Endodermal cell (in vitro differentiated cells): ENCODE measurements at regions not wholly inside any gene's neighbourhood (a gene's known extent, or its start where the extent isn't known, plus 50 kb on each side); places are given as distances from the start of the nearest gene placed in this dataset.

Experiments
- DNase-seq: peaks from one replicate; pipeline ENCODE4 v3.0.0-alpha.2; 2017
- H3K27ac ChIP-seq: 2 replicates; pipeline ENCODE4 v1.5.1; 2013; ENCODE audit warnings: mild to moderate bottlenecking, low read depth, low read length, moderate library complexity
- H3K27me3 ChIP-seq: 2 replicates; pipeline ENCODE4 v1.6.1; 2013; ENCODE audit warnings: mild to moderate bottlenecking, low read length, moderate library complexity; ENCODE audit not compliant: insufficient read depth, control insufficient read depth, poor library complexity, severe bottlenecking
- H3K36me3 ChIP-seq: 2 replicates; pipeline ENCODE4 v1.7.0; 2013; ENCODE audit warnings: mild to moderate bottlenecking, low read length, moderate library complexity; ENCODE audit not compliant: control insufficient read depth, insufficient read depth
- H3K4me1 ChIP-seq: one replicate; pipeline ENCODE4 v1.7.0; 2013; ENCODE audit warnings: low read length; ENCODE audit not compliant: control insufficient read depth, insufficient read depth
- H3K4me3 ChIP-seq: 2 replicates; pipeline ENCODE4 v1.5.1; 2013; ENCODE audit warnings: mild to moderate bottlenecking, low read length, moderate library complexity
- H3K9ac ChIP-seq: 2 replicates; pipeline ENCODE4 v1.6.1; 2013; ENCODE audit warnings: mild to moderate bottlenecking, low read length, moderate library complexity; ENCODE audit not compliant: poor library complexity, severe bottlenecking; ENCODE audit errors: extremely low read depth
- H3K9me3 ChIP-seq: 2 replicates; pipeline ENCODE4 v1.6.1; 2013; ENCODE audit warnings: mild to moderate bottlenecking, low read length, moderate library complexity; ENCODE audit not compliant: control insufficient read depth
- H3K27ac Mint-ChIP-seq: 2 replicates; pipeline ENCODE4 v1.8.0; 2020; ENCODE audit warnings: mixed read lengths
- H3K27me3 Mint-ChIP-seq: 2 replicates; pipeline ENCODE4 v1.8.0; 2021; ENCODE audit warnings: mild to moderate bottlenecking, mixed read lengths; ENCODE audit not compliant: insufficient read depth
- H3K36me3 Mint-ChIP-seq: 2 replicates; pipeline ENCODE4 v1.8.0; 2020; ENCODE audit warnings: low read depth, mixed read lengths
- H3K4me1 Mint-ChIP-seq: 2 replicates; pipeline ENCODE4 v1.8.0; 2020; ENCODE audit warnings: mixed read lengths
- H3K4me3 Mint-ChIP-seq: 2 replicates; pipeline ENCODE4 v1.8.0; 2020; ENCODE audit warnings: mild to moderate bottlenecking, moderate library complexity, mixed read lengths
- H3K9me3 Mint-ChIP-seq: 2 replicates; pipeline ENCODE4 v1.8.0; 2020; ENCODE audit warnings: mild to moderate bottlenecking, mixed read lengths
- WGBS, 2 experiments: methylation state at CpG; one replicate each; pipeline versions ENCODE4 v1.1.5 to v1.1.7; 2013; ENCODE audit warnings: missing lambda C conversion rate in 2 of 2, mixed read lengths in 1 of 2; ENCODE audit not compliant: insufficient coverage in 1 of 2, insufficient read length in 1 of 2; 5-methylcytosine and 5-hydroxymethylcytosine counted together
- TF ChIP-seq, protein P1 (sequence below): fragments of 200-600 bp; sonication (generic); conservative IDR thresholded peaks from 2 replicates; pipeline ENCODE4 v1.5.0; 2021; ENCODE audit warnings: antibody characterized with exemption, mild to moderate bottlenecking

DNA sequence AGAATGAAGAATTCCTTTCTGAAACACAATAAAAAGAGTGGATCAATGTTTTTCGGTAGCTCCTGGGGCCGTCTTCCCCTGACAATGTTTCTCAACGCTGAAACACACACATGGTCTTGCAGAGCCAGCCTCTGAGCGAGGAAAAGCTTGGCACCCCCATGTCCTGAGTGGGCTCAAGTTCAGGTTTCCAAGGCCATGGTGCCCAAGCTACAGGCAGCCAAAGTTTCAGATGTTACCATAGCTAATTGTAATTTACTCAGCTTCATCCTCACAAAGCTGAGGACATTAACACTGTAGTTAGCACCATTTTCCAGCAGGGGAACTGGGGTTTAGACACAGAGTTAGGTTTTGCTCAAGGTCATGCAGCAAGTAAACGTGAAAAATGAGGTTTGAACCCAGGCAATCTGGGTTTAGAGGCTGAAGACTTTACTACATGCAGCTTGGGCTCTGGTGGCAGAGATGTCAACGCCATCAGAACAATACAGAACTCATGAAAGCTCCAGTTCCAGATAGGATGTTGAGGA lies 199.1 kb downstream of the TJP1 start:
- Mint-ChIP-seq H3K4me3 (no peak overlapping the region), H3K36me3 (no peaks in the 10 kb centered on the region), H3K4me1 (no peaks in the 10 kb centered on the region), H3K9me3 (peaks cover 6% of the 10 kb centered on the region), H3K27ac (no peak overlapping the region), H3K27me3 (peaks cover 2% of the 10 kb centered on the region)
- Histone ChIP-seq H3K27ac (no peak overlapping the region), H3K4me3 (no peak overlapping the region), H3K27me3 (no peaks in the 10 kb centered on the region), H3K4me1 (no peaks in the 10 kb centered on the region), H3K9ac (no peak overlapping the region), H3K9me3 (no peaks in the 10 kb centered on the region), H3K36me3 (no peaks in the 10 kb centered on the region)
- DNase-seq = no peak
- 83 to 92% methylated on average over 5 to 6 of the region's 6 CpGs for WGBS, 2 experiments
- TF ChIP-seq, protein P1, sequence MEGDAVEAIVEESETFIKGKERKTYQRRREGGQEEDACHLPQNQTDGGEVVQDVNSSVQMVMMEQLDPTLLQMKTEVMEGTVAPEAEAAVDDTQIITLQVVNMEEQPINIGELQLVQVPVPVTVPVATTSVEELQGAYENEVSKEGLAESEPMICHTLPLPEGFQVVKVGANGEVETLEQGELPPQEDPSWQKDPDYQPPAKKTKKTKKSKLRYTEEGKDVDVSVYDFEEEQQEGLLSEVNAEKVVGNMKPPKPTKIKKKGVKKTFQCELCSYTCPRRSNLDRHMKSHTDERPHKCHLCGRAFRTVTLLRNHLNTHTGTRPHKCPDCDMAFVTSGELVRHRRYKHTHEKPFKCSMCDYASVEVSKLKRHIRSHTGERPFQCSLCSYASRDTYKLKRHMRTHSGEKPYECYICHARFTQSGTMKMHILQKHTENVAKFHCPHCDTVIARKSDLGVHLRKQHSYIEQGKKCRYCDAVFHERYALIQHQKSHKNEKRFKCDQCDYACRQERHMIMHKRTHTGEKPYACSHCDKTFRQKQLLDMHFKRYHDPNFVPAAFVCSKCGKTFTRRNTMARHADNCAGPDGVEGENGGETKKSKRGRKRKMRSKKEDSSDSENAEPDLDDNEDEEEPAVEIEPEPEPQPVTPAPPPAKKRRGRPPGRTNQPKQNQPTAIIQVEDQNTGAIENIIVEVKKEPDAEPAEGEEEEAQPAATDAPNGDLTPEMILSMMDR = peak; percentile 59

DNA sequence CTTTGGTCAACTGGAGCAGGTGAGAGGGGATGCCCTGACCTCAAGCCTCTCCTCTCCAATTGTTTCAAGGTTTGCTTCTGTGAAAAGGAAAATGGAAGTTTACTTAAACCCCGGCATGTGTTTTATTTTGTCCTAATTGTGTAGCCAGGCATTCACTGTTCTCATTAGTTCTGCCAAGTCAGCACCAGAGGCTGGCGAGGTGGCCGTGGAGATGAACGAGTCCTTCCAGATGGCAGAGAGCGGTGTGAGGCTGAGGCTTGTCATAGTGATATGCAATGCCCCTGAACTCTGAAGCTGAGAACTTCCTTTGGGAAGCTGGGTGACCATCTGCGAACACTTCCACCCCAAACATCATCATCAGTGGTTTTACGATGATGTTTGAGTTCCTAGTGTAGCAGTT lies 199.6 kb downstream of the TJP1 start:
- no peak for DNase-seq
- peaks cover 6% of the 10 kb centered on the region for H3K9me3 Mint-ChIP-seq
- H3K27ac ChIP-seq = no peak overlapping the region
- 92 to 98% methylated on average over 4 to 5 of the region's 7 CpGs for WGBS, 2 experiments
- TF ChIP-seq, protein P1 = no peak
- no peaks in the 10 kb centered on the region for H3K36me3 ChIP-seq
- H3K4me3 Mint-ChIP-seq = no peak overlapping the region
- H3K36me3 Mint-ChIP-seq = no peaks in the 10 kb centered on the region
- no peaks in the 10 kb centered on the region for H3K4me1 ChIP-seq
- H3K4me3 ChIP-seq = no peak overlapping the region
- H3K27me3 Mint-ChIP-seq = peaks cover 2% of the 10 kb centered on the region
- no peaks in the 10 kb centered on the region for H3K4me1 Mint-ChIP-seq
- no peak overlapping the region for H3K27ac Mint-ChIP-seq
- H3K9me3 ChIP-seq = no peaks in the 10 kb centered on the region
- no peak overlapping the region for H3K9ac ChIP-seq
- no peaks in the 10 kb centered on the region for H3K27me3 ChIP-seq

DNA sequence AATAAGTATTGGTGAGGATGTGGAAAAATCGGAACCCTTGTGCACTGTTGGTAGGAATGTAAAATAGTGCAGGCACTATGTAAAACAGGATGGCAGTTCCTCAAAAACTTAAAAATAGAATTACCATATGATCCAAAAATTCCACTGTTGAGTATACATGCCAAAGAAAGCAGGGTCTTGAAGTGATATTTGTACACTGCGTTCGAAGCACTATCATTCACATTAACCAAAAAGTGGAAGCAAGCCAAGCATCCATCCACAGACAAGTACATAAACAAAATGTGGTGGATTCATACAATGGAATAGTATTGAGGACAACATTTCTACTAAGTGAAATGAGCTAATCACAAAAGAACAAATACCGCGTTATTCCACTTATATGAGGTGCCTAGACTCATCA lies 200.7 kb downstream of the TJP1 start:
- Histone ChIP-seq H3K9me3 (no peaks in the 10 kb centered on the region), H3K27me3 (no peaks in the 10 kb centered on the region), H3K27ac (no peak overlapping the region), H3K4me3 (no peak overlapping the region), H3K36me3 (no peaks in the 10 kb centered on the region), H3K9ac (no peak overlapping the region), H3K4me1 (no peaks in the 10 kb centered on the region)
- Mint-ChIP-seq H3K4me1 (no peaks in the 10 kb centered on the region), H3K27me3 (peaks cover 2% of the 10 kb centered on the region), H3K27ac (no peak overlapping the region), H3K4me3 (no peak overlapping the region), H3K36me3 (no peaks in the 10 kb centered on the region), H3K9me3 (peaks cover 4% of the 10 kb centered on the region)
- TF ChIP-seq, protein P1 = no peak
- DNase-seq = no peak
- WGBS, 2 experiments = 83 to 95% methylated on average over 3 to 4 of the region's 5 CpGs
